ENCODE measurements at regions not wholly inside any gene's neighbourhood (a gene's known extent, or its start where the extent isn't known, plus 50 kb on each side); places are given as distances from the start of the nearest gene placed in this dataset.

DNA sequence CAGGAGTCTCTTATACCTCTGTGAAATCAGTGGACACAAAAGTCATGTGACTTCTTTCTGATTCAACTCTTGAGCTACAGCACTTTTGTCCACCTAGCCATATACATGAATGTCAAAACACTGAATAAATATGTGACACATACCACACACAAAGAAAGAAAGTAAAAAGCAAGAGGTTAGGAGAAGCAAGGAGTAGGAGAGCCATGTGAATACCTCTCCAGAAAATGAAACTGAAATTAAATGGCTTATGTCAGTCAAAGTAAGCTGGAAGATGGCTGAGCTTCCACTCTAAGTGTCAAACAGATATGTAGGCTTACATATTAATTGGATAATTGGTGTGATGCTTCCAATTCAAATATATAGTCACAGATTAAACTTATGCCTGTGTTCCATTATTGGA is 1050.5 kb downstream of the BCL11A start:
- no peak for DNase-seq

DNA sequence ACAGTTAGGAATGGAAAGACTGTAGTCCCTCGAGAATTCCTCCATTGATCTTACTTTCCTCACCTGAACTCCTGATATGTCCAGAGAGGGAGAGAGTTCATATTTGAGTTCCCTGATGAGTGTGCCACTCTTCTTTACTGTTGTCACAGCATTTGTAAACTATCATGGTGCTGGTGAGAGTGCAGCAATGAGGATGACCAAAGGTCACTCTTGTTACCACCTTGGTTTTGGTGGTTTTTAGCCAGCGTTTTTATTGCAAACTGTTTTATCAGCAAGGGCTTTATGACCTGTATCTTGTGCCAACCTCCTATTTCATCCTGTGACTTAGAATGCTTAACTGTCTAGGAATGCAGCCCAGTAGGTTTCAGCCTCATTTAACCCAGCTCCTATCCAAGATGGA is 1062.5 kb downstream of the BCL11A start:
- DNase-seq, result no peak

DNA sequence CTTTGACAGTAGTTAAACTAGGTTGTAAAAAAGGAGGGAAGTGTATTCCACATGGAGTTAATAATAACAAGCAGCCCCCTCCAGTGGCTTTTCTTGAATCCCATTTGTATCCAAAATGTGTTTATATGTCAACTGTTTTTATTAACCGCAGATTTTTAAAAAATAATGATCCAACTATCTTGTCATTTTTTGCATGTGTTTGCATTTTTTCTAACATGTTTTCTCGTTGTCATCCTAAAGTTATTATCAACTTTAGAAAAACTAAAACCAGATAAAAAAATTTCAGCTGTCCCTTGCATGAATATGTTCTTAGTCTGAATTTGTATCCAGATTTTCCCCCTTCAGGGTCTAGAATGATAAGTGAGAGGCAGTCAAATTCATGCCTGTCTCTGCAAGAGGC is 1063.3 kb downstream of the BCL11A start:
- no peak for DNase-seq

DNA sequence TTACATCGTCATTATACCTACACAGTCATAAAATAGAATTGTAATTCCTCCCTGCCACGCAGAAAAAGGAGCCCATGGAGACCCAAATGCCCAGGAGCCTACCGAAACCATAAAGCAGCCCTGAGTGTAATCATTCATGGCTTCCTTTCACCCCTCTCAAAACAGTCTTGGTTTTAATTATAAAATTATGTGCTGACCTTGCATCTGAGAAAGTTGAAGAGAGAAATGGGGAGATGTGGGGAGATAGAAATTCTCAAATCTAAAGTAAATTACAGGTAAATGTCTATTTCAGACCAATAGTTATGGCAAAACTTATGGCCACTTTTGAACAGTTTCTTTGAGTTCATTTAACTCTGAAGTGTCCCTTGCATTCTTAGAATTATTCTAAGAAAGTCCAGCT is 1068.8 kb downstream of the BCL11A start:
- no peak for DNase-seq

DNA sequence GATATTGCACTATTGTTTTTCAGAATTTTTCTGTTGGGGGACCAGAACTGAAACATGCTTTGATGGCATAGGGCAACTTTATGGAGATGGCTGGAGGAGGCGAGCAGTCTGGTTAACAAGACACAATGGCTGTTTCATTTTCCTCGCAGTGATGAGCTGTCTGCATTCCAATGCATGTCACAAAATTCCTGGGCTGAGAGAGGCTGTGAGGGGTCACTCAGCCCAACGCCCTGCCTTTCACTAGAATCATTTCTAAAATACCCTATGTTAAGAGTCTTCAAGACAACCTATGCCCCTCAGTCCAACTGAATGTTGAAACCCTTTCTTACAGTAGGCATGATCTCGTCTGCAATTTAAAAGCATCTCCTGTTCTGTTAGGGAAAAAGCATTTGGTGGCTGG is 1090.0 kb downstream of the BCL11A start:
- DNase-seq, result no peak

DNA sequence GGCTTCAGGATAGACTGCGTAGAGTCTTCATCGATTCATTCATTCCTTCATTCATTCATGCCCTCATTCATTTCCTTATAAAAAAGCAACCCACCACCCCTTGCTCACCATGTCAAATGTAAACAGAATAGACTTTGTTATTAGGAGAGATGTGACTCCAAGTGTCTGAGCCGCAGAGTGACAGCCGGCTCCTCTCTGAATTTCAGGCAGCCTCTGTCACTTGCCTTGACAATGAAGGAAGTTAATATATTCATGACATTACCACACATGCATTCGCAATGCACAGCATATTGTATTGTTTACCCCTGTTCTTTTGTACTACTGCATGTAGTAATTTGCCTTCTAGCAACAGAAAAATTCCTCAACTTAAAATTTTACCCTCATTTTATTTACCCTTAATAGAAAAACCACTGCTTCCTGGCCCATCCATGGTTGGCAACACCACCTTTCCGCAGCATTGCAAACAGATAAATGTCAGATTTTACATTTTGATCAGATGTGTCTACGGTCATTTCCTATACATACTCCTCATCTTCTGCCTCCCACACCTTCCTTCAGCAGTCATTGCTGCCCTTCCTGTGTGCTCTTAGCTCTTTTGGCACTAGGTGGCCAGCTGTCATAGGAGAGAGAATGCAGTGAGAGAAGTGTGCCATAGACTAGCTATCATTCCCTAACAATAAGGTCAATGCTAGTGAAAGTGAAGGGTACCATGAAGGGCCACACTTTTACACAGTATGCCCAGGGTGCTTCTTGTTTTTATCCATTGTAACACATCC is 1090.8 kb downstream of the BCL11A start:
- no peak for DNase-seq

DNA sequence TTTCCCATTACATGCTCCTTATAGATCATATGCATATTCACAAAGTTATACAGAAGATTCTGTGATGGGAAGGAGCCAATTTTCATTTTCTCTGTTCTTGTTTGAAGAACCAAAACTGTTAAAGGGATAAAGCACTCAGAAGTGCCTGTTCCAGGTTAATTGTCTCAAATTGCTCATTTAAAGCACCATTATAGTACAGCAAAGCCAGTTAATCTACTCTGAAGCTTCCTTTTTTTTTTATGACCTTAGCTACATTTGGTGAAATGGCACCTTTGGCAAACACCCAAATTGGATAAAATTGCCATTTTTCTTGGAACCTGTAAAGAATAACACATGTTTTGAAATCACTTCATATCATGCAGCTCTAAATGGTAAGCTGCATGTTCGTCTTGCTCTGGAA is 1092.3 kb downstream of the BCL11A start:
- no peak for DNase-seq

DNA sequence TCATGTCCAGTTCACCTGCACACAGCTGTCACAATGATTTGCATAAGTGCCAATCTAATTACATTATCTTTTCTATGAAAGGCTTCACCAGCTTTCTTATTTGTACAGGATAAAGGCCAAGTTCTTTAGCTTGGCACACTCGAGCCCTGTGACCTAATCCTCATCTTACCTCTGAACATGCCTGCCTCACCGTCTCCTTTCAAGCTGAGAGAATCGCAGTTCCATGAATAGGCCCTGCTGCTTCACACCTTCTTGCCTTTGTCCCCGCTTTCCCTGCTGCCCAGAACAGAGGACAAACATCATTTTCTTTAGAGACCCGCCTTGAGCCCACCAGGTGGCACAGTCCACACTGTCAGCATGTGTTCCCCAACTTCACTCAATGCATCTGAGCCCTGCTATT is 1094.7 kb downstream of the BCL11A start:
- no peak for DNase-seq

DNA sequence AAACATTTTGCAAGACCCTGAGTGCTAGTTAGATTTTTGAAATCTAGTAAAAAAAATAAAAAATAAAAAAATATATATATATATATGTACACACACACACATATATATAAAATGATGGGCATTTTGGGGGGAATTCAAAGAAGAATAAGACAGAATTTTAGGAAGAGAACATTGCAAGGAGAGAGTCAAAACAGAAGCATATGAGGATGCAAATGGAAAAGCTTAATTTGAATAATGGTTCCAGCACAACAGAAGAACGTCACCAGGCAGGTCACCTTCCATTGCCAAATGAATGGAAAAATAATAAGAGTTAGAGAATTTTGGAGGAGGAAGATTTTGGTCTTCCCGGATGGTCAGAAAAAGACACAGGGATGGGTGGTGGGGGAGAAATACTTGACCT is 1097.2 kb downstream of the BCL11A start:
- no peak for DNase-seq

DNA sequence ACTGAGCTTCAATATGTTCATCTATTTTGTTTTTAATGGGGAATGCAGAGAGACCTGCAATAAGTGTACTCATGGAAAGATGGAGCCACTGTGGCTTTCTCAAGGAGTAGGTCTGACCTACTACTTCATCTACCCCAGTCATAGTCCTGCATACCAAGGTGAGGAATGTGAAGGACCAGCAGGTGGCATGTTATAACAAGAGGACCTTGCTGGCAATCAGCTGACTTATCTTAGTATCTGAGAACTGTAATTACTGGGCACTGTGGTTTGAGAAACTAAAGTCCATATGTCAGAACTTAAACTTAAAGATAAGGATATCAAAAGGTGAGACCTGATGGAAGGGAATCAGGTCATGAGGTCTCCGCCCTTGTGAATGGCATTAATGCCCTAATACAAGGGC is 1104.2 kb downstream of the BCL11A start:
- no peak for DNase-seq

DNA sequence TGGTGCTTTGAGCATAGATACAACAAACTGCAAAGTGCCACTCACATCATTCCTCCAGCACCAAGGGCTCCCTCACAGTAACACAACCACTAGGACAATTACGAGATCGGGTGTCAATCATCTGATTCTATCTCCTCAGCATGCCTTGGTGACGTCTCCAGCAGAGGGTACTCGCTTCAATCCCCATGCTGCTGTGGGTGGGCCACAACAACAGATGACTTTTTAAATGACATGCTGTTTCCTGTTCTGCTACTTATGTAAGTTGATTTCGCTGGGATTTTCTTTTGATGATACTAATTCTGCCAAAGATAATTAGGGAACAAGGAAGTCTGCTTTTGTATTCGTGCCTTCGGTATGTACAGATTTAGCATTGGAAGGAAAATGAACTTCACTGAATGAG is 1113.0 kb downstream of the BCL11A start:
- no peak for DNase-seq

DNA sequence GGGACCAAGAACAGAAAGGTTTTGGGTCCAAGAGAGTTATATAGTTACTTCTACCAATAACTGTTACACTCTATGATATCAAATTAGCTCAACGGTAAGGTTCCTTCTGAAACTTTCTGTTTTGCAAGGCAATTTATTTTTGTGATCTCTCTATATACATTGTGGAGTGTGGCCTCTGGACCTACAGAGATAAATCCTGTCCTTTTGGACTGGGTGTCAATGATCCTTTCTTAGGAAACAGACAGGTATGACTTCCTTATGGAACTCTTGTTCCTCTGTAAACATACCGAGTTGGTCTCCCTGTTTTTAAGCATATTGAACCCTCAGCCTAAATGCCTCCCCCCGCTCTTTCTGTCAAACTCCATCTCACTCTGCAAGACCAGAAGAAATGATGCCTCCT is 1117.8 kb downstream of the BCL11A start:
- no peak for DNase-seq

DNA sequence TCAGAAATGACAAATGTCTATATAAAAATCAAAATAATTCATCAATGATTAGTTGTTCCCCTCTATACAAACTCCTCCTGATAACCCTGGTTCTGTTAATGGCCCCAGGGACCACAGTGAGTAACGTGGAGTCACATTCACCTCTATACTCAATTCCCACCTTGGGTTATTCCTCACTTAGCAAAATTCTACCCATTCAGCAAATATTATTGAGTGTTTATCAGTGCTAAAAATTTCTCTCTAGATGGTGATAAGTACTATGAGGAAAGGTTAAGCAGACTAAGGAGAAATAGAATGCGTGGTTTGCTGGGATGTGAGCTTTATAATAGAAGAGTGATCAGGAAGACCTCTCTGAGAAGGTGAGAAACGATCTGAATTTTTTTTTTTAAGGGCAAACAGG is 1124.5 kb downstream of the BCL11A start:
- no peak for DNase-seq

DNA sequence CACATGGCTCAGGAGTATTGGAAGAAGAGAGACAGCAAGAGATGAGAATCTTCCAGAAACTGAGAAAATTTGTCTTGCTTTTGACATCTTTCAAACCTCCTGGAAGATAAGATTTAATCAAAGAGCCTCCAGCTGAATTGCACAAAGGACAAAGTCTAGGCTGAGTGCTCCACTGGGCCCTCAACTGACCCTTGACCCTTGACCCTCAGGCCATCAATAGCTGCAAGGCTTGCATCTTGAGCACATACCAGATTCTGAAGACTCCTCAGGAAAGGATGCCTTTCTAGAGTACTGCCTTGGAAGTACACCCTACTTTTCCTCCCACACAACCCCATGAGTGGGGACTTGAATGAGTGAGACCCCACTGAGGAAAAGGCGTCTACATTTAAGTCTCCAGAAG is 1125.5 kb downstream of the BCL11A start:
- no peak for DNase-seq

DNA sequence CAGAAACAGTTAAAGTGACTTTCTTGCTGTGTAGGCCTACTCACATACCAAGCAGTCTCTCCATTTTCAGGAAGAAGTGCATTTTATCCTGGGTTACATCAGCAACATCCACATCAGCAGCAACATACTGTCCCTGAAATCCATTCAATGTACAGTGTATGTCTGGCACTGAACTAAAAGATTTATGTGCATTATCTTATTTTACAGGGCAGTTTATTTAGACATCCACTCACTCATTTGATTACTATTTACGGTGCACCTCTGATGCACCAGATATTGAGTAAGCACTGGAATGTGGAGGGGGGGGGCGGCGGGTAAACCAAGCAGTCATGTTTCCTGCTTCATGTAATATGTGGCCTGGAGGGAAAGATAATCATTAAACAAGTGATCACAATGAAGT is 1128.2 kb downstream of the BCL11A start:
- DNase-seq, result no peak

DNA sequence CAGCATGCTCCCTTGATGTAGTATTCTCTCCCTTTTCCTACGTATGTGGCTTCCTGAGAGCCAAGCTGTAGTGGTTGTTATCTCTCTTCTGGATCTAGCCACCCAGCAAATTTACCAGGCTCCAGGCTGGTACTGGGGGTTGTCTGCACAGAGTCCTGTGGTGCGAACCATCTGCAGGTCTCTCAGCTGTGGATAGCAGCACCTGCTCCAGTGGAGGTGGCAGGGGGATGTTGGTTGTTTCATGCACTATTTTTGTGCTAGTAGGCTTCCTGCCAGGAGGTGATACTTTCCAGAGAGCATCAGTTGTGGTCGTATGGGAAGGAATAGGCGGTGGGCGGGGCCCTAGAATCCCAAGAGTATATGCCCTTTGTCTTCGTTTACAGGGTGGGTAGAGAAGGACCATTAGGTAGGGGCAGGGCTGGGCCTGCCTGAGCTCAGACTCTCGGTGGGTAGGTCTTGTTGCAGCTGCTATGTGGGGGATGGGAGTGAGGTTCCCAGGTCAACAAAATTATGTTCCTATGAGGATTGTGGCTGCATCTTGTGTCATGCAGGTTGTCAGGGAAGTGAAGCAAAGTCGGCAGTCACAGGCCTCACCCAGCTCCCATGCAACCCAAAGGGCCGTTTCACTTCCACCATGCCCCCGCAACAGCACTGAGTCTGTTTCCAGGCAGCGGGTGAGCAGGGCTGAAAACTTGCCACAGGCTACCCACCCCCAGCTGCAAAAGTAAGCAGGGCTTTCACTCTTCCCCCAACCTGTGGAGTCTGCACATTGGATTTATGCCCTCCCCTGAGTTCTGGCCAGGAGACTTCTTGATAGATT is 1139.5 kb downstream of the BCL11A start:
- DNase-seq, result no peak

DNA sequence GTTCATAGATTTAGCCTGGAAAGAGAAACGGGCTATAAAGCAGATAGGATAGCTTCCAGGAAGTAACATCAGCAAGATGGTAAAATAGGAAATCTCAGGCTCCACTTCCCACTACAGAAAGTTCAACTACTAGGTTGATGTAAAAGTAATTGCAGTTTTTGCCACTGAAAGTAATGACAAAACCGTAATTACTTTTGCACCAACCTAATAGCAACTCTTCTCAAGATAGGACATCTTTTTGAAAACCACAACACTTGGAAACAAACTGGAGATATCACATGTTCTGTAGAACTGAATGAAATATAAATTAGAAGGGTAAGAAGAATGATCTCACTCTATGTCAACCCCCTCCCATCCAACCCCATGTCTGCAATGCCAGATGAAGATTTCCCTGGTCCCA is 1154.3 kb downstream of the BCL11A start:
- no peak for DNase-seq

DNA sequence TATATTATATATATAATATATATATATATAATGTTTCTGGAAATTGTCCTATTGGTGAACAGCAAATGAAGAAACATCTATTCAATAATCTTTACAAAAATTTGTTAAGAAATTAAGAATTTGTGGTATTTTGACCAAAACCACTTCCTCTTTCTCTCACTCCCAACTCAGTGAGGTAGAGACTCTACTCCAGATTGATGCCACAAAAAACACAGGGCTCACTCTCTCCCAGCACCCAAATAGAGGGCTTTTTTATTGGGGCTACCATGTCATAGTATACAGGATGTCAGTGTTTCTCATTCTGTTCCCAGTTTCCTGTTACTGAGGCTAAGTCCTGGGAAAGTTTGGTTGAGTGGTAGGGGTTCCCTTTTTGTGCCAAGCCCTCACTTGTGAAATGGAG is 1155.4 kb downstream of the BCL11A start:
- no peak for DNase-seq

DNA sequence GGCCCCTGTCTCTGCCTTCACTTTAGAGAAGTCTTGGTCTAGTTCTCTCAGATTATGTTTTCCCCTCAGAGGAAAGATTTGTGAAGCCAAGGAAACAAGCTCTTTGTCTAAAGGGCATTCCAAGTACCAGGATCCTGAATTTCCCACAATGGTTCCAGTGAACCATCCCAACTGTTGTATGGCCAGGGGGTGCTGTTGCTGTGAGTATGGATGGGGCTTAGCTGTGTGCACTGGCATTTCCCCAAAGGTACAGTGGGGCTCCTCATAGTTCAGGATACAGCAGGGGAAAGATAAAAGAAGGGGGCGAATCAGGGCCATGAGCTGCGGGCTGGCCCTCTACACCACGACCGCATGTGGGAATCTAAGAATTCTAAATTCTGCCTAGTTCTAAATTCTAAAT is 1154.0 kb upstream of the FANCL start:
- DNase-seq, result no peak

DNA sequence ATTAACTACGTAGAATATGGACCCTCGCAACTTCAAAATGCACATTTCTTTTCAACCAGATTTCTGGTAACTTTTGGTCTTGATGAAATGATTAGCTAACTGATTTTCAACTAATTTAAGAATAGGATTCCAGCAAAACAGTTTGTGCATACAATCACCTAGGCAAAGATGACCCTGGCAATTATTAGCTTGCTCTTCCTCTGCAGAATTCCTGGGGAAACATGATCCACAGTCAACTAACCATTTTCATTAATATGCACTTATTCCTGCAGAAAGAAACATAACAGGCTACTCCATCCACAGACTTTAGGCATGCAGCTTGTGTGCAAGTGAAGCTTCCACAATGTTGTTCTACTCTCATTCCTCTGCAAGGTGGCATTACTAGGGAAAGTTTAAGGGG is 1150.8 kb upstream of the FANCL start:
- no peak for DNase-seq

DNA sequence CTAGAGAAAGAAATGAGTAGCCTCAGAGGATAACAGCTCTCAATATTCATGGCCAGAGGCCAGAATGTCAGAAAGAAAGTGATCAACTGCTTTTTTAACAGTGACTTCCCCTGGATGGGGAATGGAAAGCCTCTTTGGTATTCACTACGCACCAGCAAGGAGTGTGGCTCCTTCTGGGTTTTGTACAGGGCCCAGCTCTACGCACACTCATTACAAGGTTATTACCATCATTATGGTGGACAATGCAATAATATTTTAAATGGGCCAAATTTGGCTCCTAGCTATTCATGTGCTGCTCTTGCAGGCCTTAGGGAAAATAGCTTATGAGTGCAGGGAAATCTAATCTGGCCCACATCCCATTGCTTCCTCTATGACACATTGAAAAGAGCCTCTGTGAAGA is 1149.5 kb upstream of the FANCL start:
- no peak for DNase-seq

DNA sequence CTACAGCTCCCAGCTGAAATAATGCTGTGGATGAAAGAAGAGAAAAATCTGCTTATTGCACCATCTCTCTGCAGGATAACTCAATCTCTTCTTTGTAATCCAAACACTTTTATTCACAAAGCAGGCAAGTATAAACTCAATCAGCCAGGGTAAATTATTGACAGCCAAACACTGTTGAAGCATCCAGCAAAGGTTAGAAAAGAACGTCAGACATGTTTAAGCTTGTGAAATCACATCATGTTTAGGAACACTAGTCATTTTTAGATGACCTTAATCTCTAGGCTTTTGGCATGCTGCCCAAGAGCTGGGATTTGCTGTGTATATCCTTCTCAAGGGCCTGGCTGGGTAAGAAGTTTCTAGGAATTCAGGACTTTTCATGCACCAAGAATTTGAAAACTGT is 1148.1 kb upstream of the FANCL start:
- no peak for DNase-seq

DNA sequence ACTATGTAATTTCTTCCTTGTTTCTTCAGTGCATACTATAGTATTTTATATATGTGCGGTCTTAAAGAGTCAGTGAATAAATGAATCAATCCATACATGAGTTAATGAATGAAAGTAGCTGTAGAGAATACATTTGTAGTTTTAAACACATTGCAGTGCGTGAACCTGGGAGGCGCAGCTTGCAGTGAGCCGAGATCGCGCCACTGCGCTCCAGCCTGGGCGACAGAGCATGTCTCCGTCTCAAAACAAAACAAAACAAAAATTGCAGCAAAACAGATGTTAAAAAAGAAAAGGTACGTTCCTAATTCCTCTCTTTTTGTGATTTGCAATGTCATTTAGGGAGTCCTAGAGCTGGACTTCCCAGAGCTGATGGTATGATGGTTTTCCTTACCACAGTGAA is 1144.8 kb upstream of the FANCL start:
- no peak for DNase-seq

DNA sequence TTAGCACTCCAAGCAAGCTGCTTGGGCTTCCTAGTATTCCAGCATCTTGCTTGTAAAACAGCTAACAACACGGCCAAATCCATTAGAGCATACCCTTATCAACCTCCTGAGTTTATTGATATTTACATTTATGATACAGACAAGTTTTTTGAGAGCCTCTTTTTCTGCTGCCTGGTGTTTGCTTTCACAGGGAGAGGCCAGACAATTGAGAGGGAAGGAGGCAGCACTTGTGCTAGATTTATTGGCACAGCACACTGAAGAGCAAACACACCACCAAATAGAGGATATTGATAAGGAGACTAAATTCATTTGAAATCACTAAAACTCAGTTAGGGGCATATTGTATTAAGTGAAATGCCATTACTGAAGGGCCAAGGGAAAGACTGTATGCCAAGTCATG is 1142.3 kb upstream of the FANCL start:
- DNase-seq, result no peak

DNA sequence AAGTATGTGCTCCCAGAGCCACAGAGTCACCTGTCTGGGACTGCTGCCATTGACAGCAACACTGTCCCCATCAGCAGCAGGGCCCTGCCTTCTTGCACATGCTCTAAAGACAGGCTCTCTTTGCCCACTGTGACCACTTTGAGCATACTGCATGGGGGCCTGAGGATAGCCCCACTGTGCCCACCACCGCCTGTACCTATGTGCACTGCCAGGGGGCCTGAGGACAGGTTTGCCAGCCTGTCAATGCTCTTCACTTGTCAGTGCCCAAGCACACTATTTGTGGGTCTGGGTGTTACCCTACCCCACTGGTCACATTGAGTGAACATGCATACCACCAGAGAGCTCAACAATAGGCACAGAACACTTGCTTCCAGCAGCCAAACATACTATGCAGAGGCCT is 1137.0 kb upstream of the FANCL start:
- DNase-seq, result no peak
